ENCODE measurements at regions not wholly inside any gene's neighbourhood (a gene's known extent, or its start where the extent isn't known, plus 50 kb on each side); places are given as distances from the start of the nearest gene placed in this dataset.

DNA sequence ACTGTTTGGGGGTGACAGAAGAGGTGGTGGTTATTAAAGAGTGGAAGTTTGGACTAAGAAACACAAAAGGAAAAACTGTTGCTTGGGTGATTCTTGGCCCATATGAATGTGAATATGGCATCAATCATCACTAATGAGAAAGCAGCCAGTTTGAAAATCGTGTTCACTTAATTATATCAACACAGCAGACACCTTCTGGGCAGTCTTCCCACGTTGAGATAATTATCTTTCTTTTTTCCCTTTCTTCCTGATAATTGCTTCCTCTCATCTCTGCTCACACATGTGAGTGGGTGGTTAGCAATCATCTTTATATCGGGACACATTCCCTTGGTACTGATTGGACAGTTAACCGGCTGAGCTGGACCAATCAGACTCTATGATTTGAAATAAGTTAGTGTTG is 539.7 kb downstream of the AACS start:
- TF ChIP-seq, protein P1, sequence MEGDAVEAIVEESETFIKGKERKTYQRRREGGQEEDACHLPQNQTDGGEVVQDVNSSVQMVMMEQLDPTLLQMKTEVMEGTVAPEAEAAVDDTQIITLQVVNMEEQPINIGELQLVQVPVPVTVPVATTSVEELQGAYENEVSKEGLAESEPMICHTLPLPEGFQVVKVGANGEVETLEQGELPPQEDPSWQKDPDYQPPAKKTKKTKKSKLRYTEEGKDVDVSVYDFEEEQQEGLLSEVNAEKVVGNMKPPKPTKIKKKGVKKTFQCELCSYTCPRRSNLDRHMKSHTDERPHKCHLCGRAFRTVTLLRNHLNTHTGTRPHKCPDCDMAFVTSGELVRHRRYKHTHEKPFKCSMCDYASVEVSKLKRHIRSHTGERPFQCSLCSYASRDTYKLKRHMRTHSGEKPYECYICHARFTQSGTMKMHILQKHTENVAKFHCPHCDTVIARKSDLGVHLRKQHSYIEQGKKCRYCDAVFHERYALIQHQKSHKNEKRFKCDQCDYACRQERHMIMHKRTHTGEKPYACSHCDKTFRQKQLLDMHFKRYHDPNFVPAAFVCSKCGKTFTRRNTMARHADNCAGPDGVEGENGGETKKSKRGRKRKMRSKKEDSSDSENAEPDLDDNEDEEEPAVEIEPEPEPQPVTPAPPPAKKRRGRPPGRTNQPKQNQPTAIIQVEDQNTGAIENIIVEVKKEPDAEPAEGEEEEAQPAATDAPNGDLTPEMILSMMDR (IDR thresholded peaks at IDR 0.05), result no peak
- TF ChIP-seq POLR2AphosphoS5 (IDR thresholded peaks at IDR 0.05) (no peak), POLR2A (IDR thresholded peaks at IDR 0.05) (no peak)

Measured in prostate gland (tissue), 2 donors.